COLO668 (cell line): ENCODE measurements at regions not wholly inside any gene's neighbourhood (a gene's known extent, or its start where the extent isn't known, plus 50 kb on each side); places are given as distances from the start of the nearest gene placed in this dataset.

Experiments
- DNase-seq: peaks from one replicate; lab custom pipeline; 2025; ENCODE audit not compliant: unreplicated experiment; lab: John Stamatoyannopoulos, UW

DNA sequence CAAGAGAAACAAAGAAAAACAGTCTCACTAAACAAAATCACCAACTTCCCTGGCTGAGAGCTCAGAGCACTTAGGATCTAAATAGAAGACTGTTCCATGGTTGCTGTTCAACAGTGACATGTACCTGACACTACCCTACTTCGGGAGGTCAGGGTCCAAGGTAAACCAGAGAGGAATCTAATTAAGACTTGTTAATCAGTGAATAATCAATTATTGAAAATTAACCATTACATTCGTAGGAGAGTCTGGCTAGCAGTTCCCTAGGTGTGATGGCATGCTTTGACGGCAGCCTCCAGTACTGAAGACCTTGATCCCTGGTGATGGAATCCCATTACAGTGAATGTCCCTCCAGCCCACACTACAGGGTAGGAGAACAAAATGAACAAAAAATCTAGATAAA, 154.0 kb upstream of the AFDN start:
- DNase-seq = no peak

DNA sequence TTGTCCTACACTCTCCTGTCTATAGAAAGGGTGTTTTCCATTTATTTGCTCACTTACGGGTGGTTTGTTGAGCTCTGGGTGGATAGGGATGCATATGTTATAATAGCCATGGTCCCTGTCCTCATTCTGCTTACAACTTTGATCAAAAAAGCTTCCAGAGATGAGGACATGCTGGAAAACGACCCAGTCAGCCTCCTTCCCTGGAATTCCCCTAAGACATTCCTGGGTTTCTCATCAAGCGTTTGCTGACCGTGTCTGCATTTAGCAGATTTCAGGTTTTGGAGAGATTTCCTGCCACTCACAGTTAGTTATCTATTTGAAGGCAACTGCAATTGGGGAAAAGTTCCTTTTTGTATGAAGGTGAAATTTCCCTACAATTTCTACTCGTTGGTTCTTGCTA, 152.8 kb upstream of the AFDN start:
- no peak for DNase-seq

DNA sequence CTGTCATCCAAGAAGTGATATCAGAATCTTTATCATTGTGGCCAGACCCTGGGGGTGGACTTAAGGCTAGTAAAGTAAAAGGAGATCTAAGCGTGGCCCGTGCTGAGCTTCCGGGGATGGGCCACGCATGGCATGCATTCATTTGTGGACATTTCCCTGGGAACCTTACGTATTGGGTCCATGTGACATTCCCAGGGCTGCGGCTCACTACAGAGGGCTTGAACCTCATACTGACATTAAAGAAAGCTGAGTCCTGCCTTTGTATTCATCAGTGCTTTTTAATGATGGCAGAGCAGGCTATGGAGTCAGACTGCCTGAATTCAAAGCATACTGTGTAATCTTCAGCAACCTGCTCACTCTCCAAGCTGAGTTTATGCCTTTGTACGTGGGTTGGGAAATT, 152.2 kb upstream of the AFDN start:
- DNase-seq = no peak

DNA sequence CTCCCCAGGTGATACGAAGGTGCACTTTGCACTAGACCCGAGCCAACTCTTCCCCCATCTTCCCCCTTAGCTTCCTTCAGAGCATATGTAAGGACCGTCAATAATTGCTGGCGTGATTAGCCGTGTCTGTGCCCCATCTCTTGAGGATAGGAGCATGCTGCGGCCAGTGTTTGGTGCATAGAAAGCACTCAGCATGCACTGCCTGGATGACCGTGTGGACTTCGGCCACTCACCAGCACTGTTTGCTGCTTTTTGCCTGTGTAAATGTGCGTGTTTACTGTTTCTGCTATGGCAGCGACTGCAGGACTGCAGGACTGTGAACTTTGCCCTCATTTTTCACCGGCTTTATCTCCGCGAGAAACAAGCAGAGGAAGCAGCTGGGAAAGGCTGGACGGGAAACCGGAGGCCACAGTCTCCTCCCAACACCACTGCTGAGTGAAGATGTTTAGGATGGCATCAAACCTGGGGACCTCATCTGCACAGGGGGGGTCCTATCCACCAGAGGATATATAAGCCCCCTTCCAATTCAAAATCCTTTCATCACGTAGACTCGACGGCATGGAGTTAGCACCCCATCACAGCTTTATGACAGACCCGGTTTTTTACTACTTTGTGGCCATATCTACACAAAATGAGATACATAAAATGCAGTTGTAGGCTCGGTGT, 150.6 kb upstream of the AFDN start:
- DNase-seq = peak; percentile 56

DNA sequence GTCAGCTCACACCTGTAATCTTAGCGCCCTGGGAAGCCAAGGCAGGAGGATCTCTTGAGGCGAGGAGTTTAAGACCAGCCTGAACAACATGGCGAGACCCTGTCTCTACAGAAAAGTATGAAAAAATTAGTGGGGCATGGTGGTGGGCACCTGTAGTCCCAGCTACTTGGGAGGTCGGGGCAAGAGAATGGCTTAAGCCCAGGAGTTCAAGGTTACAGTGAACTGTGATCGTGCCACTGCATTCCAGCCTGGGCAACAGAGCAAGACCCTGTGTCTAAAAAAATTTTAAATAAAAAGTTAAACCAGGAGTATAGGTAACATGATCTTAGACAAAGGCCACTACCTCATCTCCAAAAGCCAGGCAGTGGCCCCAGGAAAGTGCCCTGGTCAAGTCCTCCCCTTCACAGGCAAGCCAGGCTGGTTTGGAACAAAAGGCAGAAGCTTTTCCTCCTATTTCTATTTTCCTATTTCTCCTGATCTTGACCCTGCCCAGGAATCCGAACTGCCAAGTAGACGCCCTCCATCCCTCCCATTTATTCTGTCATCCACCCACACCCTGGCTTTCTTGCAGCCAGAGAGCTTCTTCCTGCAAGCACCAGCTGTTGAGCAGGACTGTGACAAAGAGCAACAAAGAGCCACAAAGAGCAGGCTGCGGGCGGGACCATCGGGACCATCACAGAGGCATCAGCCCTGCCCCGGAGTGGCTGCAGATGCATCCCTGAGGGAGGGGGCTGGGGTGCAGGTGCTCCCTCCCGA, 149.9 kb upstream of the AFDN start:
- peak; percentile 8 for DNase-seq

DNA sequence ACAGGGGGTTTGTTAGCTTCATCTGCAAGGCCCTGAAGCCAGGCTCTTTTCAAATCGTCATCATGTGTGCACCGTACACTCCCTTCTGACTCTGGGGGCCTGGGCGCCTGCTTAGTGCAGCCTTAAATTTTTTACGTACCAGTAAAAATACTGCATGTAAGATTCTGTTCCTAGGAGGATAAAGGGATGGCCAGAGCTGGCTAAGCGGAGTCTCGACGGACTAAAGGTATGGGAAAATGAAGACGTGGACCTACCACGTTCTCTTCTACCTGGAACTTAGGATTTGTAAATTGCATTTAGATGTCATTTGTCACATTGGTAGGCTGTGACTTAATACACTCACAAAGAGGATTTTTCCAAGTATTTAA, 149.3 kb upstream of the AFDN start:
- no peak for DNase-seq

DNA sequence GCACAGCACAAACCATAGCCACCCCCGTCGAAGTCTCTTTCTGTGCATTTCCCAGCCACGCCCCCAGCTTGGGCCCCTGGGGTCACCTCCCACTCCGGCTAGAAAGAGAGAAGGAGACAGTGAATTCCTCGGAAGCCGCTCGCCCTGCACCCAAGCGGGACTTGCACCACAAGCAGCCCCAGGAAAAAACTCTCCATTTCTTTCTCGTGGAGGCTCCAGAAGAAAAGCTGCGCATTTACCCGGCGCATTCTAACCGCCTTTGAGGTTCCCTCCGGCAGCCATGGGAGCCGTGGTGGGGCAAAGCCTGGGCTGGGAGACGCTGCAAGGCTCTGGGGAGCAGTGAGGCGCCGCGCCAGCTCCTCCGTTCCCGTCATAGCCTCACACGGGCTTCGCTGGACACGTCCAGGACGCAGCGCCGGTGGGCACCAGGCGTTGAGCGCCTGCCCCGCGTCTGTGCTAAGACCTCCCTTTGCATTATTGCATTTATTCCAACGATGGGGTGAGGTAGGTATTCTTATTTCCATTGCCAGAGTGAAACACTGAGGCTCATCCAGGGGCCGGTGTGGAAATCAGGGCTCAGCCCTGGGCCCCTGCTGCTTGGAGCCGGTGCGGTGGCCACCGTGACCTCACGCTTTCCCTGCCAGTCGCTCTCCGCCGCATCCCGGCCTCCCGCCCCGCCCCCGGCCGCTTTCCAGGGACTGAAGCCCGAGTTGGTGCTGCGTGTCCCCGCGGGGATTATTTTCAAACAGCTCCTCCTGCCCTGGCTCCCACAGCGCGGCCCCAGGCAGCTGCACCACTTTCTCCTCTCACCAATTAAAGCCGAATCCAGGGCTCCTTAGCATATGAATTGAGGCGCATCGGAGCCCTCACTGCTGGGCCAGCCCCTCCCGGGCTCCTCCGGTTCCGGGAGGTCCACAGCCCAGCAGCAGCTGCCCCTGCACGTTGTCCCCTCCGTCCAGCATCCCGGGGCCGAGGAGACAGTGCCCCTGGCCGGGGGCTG, 148.3 kb upstream of the AFDN start:
- DNase-seq = no peak

DNA sequence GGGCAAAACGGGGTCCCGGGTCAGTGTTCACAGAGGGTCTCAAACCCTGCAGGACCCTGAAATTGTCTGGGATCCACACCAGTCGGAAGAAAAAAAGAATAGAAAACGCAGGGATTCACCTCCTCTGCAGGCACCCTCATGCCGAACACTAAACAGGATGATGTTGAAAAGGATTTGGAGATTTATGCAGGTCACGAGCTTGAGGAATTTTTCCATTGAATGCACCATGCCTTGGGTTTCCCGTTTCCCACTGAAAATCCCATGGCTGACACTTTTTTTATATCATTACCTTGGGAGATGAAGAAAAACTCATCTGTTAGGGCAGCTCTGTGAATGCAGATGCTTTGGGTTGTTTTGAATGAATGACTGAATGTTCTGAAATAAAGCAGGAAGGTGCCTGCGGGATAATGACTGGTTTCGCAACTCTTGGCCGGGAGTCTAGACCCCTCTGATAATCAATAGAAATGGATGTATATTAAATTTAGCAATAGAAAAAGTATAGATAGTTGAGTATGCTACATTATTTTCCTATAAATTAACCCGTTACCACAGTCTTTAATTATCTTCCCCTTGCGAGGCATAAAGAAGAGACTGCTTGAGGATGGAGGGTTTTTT, 147.5 kb upstream of the AFDN start:
- DNase-seq = no peak

DNA sequence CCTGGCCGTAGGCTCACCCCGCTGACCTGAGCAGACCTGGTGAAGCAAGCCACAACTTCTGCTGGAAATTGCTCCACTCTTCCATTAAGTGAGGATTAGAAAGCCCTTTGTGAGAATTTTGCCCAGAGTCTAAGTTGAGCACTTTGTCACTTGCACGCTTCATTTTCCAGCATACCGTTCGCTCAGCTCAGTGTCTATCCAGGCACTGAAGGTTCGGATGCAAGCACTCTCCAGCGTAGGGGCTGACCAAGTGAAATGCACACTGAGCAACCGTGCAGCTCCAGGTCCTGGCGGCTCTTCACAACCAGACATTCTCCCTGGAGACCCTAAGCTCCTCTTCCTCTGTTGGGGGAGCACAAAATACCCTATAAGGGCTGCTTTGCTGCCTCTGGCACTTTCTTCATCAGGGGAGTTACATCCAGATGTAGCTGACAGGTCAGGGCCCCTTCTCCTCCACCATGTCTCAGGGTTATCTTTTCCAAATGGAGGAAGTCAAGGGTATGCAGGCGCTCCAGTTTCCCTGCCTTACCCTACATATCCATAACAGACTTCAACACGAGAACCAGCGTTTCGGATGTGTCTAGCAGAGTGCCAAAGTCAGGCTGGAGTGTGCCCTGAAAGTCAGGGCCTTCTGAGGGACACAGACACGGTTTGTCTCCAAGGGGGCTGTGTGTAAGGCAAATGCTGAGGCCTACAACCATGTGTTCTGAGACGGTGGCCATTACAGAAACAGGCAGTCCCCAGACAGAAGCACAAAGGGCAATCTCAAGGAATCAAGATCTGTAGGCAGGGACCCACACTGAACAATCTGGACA, 146.7 kb upstream of the AFDN start:
- DNase-seq = no peak

DNA sequence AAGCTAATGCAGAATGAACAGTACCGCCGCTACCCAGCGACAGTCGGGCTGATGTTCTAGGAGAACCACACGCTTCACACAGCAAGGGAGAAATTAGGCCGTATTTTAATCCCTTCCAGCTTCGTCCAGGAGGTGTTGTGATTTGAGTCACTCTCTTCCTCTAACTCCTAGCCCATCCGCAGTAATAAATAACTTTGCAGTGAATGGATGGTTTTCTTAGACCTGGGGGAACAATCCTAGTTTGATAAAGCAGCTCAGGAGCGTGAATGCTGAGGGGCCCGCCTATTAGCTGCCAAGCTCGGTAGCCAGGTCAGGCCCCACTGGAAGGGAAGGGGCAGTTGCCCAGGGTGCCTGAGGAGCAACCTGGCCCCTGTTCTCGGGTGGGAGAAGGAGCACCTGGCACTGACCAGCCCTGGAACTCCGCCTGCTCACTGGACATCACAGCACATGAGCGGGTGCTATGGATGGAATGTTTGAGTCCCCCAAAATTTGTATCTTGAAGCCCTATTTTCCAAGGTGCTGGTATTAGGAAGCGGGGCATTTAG, 146.0 kb upstream of the AFDN start:
- DNase-seq = no peak

DNA sequence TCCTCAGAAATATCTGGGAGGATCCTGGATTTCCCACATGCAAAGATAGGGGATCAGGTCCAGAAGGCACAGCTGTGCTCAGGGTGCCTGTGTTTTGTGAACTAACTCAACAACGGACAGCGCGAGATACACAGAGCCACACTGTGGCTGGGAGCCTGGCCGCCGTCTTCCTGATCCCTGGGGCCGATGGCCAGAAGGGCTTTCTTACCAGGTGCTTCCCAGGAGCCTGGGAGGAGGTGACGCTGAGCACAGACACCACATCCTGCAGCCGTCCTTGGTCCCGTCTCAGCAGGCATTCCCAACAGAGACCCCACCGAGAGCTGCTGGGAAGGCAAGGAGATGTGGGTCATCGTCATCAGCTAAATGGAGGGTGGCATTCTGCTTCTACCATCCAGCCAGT, 144.6 kb upstream of the AFDN start:
- no peak for DNase-seq

DNA sequence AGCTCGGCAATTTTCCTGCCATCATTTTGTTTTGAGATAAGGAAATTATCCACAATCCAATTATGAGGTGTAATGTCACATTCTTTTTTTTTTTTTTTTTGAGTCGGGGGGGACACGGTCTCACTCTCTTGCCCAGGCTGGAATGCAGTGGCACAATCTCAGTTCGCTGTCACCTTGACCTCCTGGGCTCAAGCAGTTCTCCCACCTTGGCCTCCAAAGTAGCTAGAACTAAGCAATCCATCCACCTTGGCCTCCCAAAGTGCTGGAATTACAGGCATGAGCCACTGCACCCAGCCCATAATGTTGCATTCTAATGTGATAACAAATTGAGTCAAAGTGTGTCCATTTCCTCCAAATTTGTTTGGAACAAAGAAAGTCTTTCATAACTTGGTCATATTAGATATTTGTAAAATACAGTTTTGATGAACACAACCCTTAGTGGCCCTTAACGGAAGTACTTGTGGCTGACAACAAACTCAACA, 144.1 kb upstream of the AFDN start:
- DNase-seq = no peak

DNA sequence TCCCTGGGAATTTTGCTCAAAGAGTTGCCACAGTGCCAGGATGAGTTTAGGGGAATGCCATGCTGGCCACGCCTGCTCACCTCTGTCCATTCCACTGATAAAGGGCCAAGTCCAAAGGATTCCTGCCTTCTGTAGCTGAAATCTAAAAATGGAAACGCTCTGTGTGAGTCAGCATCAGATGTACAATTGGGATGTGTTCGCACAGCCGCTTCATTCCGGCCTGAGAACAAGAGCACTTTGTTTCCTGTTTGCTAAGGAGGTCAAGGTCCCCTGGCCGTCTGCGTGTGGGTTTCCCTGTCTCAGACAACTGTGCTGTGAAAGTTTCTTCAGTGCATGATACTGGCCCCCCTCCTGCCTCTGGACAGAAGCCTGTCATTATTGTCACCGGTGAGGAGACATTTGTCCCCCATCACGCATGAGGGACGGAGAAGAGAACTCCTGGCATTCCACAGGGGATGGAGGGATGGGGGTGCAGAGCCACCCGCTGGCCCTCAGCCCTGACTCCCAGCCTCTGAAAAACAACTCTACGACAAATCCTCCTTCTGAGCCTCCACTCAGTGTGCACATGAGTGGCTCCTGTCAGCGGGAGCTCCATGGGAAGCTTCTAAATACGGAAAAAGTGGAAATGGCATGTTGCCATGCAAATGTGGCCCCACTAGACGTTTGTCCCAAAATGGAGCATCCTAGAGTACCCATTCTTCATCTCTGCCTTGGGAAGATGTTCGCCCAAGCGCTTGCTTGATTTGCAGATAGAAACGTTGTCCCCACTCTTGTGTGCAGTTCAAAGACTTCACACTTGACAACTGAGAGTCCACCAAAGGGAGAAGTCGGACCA, 143.5 kb upstream of the AFDN start:
- peak; percentile 66 for DNase-seq

DNA sequence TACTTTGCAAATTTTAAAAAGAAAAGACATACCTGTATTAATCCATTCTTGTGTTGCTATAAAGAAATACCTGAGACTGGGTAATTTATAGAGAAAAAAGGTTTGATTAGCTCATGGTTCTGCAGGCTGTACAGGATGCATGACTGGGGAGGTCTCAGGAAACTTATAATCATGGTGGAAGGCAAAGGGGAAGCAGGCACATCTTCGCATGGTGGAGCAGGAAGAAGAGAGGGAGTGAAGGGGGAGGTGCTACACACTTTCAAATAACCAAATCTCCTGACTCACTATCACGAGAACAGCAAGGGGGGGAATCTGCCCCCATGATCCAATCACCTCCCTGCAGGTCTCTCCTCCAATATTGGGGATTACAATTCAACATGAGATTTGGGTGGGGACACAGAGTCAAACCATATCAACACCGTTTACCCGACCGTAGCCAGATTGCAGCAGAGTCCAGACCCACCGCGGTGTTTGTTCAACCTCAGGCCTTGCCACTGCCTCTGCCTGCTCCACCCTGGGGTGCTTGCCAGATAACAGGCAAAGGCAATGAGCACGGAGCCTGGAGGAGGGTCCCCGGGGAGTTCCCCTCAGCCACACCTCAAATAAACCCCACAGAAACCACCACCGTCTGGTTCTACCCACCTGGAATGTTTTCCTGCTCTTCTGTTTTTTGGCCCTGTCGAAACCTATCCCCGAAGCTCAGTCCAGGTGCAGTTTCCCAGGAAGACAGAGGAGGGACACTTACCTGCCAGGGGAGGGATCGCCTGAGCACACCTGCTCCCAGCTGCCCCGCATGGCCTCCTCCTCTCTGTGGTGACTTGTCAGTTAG, 142.2 kb upstream of the AFDN start:
- peak; percentile 74 for DNase-seq

DNA sequence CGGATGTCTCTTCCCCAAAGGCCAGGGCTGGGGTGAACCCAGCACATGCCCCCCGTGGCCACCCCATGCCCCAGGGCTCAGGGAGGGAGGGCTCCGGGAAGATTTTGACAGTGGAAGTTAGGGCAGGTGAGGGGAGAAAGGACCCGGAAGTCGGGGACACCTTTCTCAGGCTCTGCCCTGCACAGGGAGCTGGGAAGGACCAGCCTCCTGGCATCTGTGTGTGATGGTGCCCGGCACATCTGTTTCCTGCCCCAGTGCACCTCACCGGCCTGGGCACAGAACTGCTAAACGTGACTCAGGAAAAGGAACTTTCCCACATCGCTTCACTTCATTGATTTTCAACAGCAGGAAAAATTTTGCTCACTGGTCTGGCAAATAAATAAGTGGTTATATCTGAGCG, 141.1 kb upstream of the AFDN start:
- no peak for DNase-seq

DNA sequence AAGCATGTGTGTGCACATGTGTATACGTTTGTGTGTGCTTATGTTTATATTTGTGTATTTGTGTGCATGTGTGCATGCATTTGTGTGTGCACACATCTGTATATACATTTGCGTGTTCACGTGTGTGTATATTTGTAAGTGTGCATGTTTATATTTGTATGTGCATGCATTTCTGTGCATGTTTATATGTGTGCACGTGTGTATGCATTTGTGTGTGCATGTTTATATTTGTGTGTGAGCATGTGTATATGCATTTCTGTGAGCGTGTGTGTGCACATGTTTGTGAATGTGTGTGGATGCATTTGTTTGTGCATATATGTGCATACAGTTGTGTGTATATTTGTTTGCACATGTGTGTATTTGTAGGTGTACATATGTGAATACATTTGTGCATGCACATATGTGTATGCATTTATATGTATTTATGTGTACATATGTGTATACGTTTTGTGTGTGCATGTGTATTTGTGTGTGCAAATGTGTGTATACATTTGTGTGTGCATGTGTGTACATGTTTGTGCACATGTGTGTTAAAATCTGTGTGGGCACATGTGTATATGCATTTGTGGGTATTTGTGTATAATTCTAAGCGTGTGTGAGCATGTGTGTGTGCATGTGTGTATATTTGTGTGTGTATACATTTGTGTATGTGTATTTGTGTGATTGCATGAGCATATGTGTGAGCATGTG, 140.4 kb upstream of the AFDN start:
- DNase-seq = no peak

DNA sequence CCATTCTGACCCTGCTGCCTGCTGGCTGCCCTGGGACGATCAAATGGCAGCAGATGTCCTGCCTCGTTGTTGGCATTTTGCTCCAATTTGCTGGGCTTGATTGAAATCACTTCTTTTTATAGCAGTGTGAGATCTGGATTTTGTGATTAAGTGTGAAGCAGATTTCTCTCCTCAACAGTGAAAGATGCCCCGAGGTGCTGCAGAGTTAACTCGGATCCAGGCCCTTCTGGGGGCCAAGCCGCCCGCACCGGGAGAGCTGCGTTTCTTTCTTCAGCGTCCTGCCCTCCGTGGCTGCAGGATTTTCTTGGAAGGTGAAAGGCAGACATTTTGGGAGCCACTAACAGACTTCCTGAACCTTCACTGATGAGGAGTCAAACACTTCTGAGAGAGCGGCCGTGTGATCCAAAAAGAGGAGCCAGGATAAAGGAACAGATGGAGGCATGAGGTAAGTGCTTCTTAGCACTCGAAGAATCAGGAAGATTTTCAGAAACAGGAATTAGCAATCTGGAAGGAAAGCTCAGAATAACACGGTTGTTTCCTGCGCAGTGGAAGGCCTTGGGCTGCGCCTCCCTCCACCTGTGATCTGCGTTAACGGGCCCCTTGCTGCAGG, 139.5 kb upstream of the AFDN start:
- no peak for DNase-seq
